Ammon's horn (tissue), 1 donor: ENCODE measurements at regions not wholly inside any gene's neighbourhood (a gene's known extent, or its start where the extent isn't known, plus 50 kb on each side); places are given as distances from the start of the nearest gene placed in this dataset.

Source experiments
- DNase-seq: peaks from one replicate; pipeline ENCODE4 v3.0.0-alpha.2; 2016; ENCODE audit warnings: low spot score

GRCh38 chr14:44010071-44010470, 497.0 kb downstream of the FSCB start:
- no peak for DNase-seq

GRCh38 chr14:44009642-44010041, 497.4 kb downstream of the FSCB start:
- DNase-seq = no peak

- DNase-seq = no peak
These were observed 518.1 kb downstream of the FSCB start for GRCh38 chr14:43988989-43989388.

- no peak for DNase-seq
These were observed 523.4 kb downstream of the FSCB start for GRCh38 chr14:43983721-43984120.

- no peak for DNase-seq
These were observed 525.8 kb downstream of the FSCB start for GRCh38 chr14:43981135-43981768.

GRCh38 chr14:43956741-43957140, 550.3 kb downstream of the FSCB start:
- no peak for DNase-seq

GRCh38 chr14:43949400-43949799, 557.7 kb downstream of the FSCB start:
- DNase-seq = no peak

- no peak for DNase-seq
These were observed 567.2 kb downstream of the FSCB start for GRCh38 chr14:43939836-43940235.

GRCh38 chr14:43938588-43939281, 568.3 kb downstream of the FSCB start:
- no peak for DNase-seq

GRCh38 chr14:43937001-43937400, 570.1 kb downstream of the FSCB start:
- no peak for DNase-seq

GRCh38 chr14:43934102-43934501, 573.0 kb downstream of the FSCB start:
- DNase-seq = no peak

GRCh38 chr14:43914041-43914693, 592.9 kb downstream of the FSCB start:
- DNase-seq = no peak

GRCh38 chr14:43903209-43903608, 603.9 kb downstream of the FSCB start:
- DNase-seq = no peak

GRCh38 chr14:43901911-43902673, 605.0 kb downstream of the FSCB start:
- no peak for DNase-seq

- DNase-seq = no peak
These were observed 606.9 kb downstream of the FSCB start for GRCh38 chr14:43900173-43900655.

GRCh38 chr14:43898687-43899086, 608.4 kb downstream of the FSCB start:
- no peak for DNase-seq

GRCh38 chr14:43896044-43896443, 611.0 kb downstream of the FSCB start:
- DNase-seq = no peak

- DNase-seq = no peak
These were observed 612.5 kb downstream of the FSCB start for GRCh38 chr14:43894534-43894933.

GRCh38 chr14:43887523-43887922, 619.6 kb downstream of the FSCB start:
- DNase-seq = no peak

- DNase-seq = no peak
These were observed 629.6 kb downstream of the FSCB start for GRCh38 chr14:43877351-43877960.

- no peak for DNase-seq
These were observed 634.1 kb downstream of the FSCB start for GRCh38 chr14:43872752-43873655.
